Hematopoietic multipotent progenitor cell treated with erythropoietin and hydrocortisone succinate and interleukin-3 and kit ligand, for 4 days (in vitro differentiated cells): ENCODE measurements at regions not wholly inside any gene's neighbourhood (a gene's known extent, or its start where the extent isn't known, plus 50 kb on each side); places are given as distances from the start of the nearest gene placed in this dataset.

ENCODE experiments used
- DNase-seq: peaks from one replicate; pipeline ENCODE4 v3.0.0-alpha.2; 2015

GRCh38 chr21:16519036-16519435, 789.3 kb downstream of the USP25 start:
- DNase-seq, result no peak

- no peak for DNase-seq
Measured at GRCh38 chr21:16519644-16520043, 789.9 kb downstream of the USP25 start.

GRCh38 chr21:16522548-16522947, 792.8 kb downstream of the USP25 start:
- no peak for DNase-seq

GRCh38 chr21:16530656-16531055, 800.9 kb downstream of the USP25 start:
- no peak for DNase-seq

GRCh38 chr21:16532840-16533239, 803.1 kb downstream of the USP25 start:
- peak; percentile 4 for DNase-seq

GRCh38 chr21:16533692-16534407, 804.1 kb downstream of the USP25 start:
- DNase-seq, result no peak

- peak; percentile 17 for DNase-seq
Measured at GRCh38 chr21:16534408-16535101, 804.8 kb downstream of the USP25 start.

GRCh38 chr21:16535102-16535422, 805.3 kb downstream of the USP25 start:
- no peak for DNase-seq

GRCh38 chr21:16535626-16536025, 805.8 kb downstream of the USP25 start:
- DNase-seq, result no peak

GRCh38 chr21:16536140-16536539, 806.4 kb downstream of the USP25 start:
- DNase-seq, result no peak

- DNase-seq, result no peak
Measured at GRCh38 chr21:16536643-16537434, 807.1 kb downstream of the USP25 start.

GRCh38 chr21:16537501-16537900, 807.7 kb downstream of the USP25 start:
- no peak for DNase-seq

GRCh38 chr21:16538405-16538804, 808.6 kb downstream of the USP25 start:
- no peak for DNase-seq

- DNase-seq, result no peak
Measured at GRCh38 chr21:16538936-16539440, 809.2 kb downstream of the USP25 start.

- DNase-seq, result no peak
Measured at GRCh38 chr21:16540966-16541727, 811.4 kb downstream of the USP25 start.

GRCh38 chr21:16550118-16550517, 820.3 kb downstream of the USP25 start:
- DNase-seq, result no peak

- DNase-seq, result no peak
Measured at GRCh38 chr21:16550917-16551741, 821.3 kb downstream of the USP25 start.

GRCh38 chr21:16552880-16553279, 823.1 kb downstream of the USP25 start:
- DNase-seq, result no peak

- no peak for DNase-seq
Measured at GRCh38 chr21:16554503-16554902, 824.7 kb downstream of the USP25 start.

GRCh38 chr21:16563116-16563515, 833.3 kb downstream of the USP25 start:
- DNase-seq, result peak; percentile 14

GRCh38 chr21:16563795-16564194, 834.0 kb downstream of the USP25 start:
- no peak for DNase-seq

- peak; percentile 55 for DNase-seq
Measured at GRCh38 chr21:16568244-16568643, 838.5 kb downstream of the USP25 start.
